ENCODE measurements at regions not wholly inside any gene's neighbourhood (a gene's known extent, or its start where the extent isn't known, plus 50 kb on each side); places are given as distances from the start of the nearest gene placed in this dataset.
"Not testable (repeated sequence)": the region's sequence is repeated elsewhere in the genome, so short reads cannot be mapped to it uniquely, and the experiment has no call there.

DNA sequence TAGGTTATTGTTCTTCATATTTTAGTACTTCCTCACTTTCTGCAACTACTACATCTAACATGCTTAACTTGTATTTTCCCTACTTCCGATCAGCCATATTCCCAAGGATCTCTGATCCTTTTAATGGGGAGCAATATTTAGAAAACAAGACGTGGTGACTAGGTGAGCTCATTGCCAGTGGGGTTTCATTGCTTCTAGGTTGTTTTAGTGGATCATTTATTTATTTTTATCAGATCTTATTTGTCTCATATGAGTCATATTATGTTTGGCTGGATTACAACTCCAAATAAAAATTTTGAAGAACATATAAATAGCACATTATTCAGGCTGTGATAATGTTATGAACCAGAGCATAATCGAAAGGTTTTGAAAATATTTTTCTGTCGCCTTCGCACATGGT lies 480.9 kb upstream of the TMEFF2 start:
- H3K4me3 ChIP-seq (ENCODE audit: low read depth, low read length) = no peak overlapping the region

DNA sequence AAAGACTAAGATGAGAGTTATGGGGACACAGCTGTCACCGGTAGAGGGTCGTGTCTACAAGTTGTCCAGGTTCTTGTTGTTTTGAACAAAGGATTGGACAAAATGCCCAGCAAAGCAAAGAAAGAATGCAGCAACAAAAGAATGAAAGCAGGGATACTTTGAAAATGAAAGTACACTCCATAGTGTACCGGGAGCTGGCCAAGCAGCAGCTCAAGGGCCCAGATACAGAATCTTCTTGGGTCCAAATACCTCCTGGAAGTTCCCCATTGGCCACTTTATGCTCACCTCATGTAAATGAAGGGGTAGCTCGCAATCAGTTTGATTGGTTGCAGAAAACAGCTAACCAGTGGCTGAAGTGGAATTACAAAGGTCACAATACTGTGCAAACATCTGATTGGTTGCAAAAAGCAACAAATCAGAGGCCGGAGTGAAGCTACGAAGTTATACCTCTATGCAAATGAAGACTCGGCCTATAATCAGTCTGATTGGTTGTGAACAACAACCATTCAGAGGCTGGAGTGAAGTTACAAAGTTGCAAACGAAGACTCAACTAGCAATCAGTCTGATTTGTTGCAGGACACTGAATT lies 474.9 kb upstream of the TMEFF2 start:
- H3K4me3 ChIP-seq (ENCODE audit: low read depth, low read length) = no peak overlapping the region

DNA sequence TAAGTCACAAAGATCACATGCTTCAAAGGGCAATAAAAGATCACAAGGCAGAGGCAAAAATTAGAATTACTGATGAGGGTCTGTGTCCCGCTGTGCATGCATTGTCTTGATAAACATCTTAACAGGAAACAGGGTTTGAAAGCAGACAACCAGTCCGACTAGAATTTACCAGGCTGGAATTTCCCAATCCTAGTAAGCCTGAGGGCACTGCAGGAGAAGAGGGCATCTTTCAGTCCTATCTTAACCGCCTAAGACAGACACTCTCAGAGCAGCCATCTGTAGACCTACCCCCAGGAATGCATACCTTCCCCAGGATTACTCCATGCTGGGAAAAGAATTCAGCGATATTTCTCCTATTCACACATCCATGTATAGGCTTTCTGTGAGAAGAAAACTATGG lies 465.8 kb upstream of the TMEFF2 start:
- not testable (repeated sequence) for H3K4me3 ChIP-seq (ENCODE audit: low read depth, low read length)

DNA sequence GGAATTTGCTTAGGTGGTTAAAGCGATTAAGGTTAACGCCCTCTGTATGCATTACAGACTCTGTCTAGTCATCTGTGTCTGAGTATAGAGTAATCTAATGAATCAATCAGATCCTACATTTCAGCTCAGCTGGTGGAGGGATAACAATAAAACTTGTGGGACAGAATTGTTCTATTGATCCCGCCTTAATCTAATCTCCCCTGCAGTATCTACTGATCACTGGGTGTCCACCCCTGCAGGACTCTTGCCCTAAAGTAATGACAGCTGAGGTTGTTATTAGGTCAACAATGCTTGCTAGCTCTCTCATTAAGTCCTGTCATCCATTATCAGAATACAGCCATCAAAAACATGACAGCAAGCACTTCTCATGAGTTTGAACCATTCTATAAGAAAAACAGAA lies 462.6 kb upstream of the TMEFF2 start:
- H3K4me3 ChIP-seq (ENCODE audit: low read depth, low read length) = no peak overlapping the region

DNA sequence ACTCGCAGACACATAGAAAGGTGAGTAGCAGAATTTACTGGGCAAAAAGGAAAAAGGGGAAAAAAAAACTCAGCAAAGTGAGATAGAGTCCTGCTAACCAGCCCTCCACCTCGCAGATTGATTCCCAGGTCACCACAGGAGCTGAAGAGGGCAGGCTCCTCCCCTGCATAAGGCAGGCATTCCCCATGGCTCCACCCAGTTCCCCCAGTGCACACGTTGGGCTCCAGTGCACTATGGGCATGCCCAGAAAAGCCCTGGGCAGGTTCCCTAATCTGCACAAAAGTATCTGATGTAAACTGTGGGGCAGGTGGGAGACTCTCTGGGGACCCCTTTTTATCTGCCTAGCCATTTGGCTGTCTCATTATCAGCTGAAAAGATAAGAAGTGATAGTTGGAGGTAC lies 461.2 kb upstream of the TMEFF2 start:
- no peak overlapping the region for H3K4me3 ChIP-seq (ENCODE audit: low read depth, low read length)

DNA sequence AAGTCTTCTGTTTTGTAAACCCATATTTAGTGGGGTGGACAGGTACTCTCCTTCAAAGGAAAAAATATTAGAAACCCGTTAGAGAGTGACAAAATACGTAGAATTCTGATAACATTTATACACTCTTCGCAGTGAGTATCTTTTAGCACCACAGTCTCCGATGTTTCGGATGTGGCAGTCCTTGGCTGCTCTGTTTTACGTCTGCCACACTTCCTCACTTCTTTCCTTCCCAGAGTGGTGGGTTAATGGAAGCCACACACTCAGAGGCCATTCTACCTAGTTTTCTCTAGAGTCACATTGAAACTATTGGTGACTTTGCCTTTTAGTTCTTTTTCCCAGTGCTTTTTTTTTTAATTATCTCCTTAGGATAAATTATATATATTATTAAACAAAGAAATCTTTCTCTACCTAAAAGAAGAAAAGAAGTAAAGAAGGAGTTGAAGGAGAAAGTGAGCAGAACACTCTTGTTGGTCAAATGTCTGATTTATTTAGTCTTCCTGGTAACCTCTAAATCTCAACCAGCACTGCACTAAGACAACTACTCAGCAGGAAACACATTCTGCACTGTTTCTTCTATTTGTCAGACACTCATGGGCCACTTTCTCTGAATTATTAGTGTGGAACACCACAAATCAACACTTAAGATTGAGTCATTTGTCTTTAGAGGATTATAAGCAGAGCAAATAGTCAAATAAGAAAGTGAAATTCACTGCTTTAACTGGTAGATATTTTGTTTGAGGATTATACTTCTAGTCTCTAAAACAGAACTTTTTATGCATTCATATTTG lies 451.3 kb upstream of the TMEFF2 start:
- H3K4me3 ChIP-seq (ENCODE audit: low read depth, low read length) = no peak overlapping the region

DNA sequence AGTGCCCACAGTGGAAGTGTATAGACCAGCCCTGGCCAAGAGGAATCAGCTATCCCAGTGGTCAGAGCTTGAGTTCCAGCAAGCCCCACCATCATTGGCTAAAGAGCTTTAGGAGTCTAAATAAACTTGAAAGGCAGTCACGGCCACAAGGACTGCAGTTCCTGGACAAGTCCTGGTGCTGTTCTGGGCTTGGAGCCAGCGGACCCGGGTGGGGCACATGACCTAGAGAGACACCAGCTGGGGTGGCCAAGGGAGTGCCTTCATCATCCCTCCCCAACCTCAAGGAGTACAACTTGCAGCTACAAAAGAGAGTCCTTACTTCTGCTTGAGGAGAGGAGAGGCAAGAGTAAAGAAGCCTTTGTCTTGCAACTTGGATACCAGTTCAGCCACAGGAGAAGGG lies 439.8 kb upstream of the TMEFF2 start:
- H3K4me3 ChIP-seq (ENCODE audit: low read depth, low read length) = no peak overlapping the region

DNA sequence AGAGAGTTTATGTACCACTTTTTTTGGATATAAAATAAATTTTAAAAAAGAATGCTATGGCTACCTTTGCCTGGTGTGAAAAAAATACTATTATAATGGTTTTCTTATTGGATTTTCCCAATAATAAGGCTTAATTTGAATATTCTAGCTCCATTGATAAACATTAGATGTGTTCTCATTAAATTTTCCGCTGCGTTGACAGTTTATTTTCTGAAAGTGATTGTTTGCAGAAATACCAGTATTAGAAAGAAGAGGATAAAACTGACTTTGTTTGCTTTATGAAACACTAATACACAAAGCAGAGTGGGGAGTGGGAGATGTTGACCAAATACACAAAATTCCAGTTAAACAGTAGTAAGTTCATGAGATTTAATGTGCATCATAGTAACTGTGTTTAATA lies 433.3 kb upstream of the TMEFF2 start:
- H3K4me3 ChIP-seq (ENCODE audit: low read depth, low read length) = no peak overlapping the region

DNA sequence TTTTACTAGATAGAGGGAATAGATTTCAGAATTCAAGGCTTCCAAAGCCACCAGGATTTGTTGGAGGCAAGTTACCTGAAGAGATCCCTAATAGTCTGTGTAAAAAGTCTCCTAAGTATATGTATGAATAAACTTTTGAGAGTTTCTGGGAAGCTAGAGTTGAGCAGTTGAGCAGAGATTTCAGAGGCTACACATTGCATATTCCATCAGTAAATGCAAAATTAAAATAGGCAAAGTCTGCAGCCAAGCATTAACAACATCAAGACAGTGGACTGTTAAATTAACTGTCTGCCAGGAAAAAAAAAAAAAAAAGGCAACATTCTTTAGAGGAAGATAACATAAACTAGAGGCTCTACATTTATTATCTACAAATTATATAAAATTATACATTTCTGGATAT lies 420.4 kb upstream of the TMEFF2 start:
- no peak overlapping the region for H3K4me3 ChIP-seq (ENCODE audit: low read depth, low read length)

DNA sequence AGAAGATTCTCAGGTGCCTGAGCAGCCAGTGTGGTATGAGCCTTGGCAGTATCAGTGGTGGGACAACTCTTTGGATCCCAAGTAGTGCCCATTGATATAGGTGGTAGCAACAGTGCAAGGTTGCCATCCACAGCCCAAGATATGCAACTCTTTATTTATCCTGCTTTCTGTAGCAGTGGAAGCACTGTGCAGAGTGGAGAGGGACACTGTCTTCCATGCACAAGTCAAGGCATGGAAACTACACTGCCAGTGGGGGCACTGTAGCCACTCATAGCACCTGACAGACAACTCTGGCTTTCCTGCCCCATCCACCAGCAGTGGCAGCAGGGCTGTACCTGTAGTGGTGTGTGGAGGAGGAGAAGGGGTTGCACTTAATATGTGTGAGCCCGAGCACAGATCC lies 409.6 kb upstream of the TMEFF2 start:
- H3K4me3 ChIP-seq (ENCODE audit: low read depth, low read length) = no peak overlapping the region

DNA sequence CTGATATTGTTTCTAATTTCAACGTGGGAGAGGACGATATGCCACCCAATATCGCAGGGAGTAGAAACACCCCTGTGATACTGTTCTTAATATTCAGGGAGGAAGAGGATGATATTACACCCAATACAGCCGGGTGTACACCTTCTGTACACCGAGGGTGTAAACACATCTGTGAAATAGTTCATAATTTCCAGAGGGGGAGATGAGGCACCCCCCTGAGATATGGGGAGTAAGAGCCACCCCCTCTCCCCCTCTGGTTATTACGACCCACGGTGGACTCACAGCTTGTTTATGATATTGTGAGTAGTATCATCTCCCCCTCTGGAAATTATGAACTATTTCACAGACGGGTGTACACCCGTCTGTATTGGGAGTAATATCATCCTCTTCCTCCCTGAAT lies 403.9 kb upstream of the TMEFF2 start:
- not testable (repeated sequence) for H3K4me3 ChIP-seq (ENCODE audit: low read depth, low read length)

DNA sequence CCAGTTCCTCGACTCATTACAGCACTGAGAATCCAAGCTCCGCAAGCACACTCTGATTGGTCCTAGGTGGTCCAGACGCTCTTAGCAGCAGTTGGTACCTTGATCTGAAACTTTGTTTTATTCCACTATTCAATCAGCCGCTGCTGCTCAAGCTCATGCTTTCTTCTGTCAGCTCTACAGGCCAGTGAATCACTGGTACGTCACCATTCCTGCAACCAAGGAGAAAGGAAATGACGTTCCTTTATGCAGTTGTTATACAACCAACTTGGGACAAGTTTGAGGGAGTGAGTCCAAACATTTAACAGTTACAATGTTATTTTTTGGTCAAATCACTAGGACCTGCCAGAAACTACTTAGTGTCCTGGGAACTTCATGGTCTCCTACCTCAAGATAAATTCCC lies 398.8 kb upstream of the TMEFF2 start:
- H3K4me3 ChIP-seq (ENCODE audit: low read depth, low read length) = no peak overlapping the region

DNA sequence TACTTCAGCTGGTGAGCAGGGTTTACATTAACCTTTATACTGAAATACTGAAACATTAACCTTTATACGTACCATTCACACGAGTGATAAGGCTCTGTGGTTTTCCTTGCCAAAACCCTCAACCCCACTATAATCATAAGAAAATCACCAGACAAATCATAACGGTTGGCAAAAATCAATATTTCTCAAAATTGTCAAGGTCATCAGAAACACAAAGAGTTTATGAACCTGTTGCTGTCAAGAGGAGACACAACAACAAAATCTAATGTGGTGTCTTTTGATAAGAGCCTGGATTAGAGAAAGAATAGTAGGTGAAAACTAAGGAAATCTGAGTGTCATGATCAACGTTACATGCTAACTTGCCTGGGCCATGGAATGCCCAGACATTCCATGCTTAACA lies 396.9 kb upstream of the TMEFF2 start:
- H3K4me3 ChIP-seq (ENCODE audit: low read depth, low read length) = no peak overlapping the region

DNA sequence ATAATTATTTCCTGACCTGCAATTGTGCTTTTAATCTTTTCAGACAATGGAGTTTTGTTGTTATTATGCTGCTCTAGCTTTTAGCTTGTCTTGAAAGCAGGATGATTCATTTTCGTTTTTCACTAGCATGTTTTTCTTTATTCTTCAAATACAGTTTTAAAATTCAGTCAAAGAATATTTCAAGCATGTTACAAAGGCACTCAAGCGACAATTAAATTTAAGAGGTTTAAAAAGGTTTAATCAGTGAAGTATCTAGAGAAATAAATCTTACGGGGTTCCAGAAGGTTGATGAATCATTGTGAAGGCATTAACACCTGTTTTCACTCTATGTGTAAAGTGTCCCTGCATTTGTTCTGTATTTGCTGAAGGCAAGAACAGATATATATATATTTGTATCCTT lies 390.7 kb upstream of the TMEFF2 start:
- H3K4me3 ChIP-seq (ENCODE audit: low read depth, low read length) = no peak overlapping the region

DNA sequence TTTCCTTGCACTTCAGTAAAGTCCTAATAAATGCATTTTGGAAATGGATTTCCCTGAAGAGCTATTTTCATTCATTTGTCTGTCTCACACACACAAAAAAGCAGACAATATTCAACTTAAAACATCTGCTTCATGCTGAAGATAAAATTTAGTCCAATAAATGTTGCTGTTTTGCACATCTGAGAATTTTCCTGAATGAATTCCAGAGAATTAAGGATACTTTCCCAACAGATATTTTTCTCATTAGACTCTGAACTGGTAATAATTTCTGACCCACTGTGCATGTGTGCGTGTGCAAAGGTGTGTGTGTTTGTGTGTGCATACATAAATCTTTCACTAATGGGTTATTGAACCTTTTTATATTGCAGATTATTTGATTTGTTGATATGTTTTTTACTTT lies 390.2 kb upstream of the TMEFF2 start:
- H3K4me3 ChIP-seq (ENCODE audit: low read depth, low read length) = no peak overlapping the region

DNA sequence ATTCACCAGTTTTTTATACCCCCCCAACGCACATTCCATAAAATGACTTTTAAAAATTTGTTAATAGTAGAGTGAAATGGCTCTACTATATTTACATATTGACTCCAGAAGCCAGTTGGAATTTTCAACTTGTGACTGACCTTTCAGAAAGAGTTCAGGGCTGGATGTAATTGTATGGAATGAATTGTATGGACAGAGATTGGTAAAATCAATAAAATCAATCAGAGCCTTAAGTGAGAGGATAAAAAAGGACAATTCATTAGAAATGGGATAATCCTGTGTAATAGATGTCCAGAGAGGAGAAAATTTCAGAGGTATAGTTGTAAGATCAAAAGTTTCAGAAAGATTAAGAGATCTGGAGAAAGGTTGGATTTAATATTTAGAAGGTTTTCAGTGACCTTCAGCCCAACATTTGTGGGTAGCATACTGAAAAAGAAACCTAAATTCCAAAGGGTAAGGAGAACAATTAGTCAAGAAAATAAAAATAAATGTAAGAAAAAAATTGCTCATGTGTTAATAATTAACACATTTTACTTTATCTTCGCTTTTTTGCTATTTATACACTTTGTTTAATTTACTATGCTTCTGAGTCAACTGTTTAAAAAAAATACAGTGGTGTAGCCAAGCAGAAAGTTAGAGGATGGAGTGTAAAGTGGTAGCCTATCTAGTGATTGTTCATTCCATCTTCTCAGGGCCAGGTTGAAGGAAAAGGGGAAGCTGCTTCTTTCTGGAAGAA lies 385.4 kb upstream of the TMEFF2 start:
- no peak overlapping the region for H3K4me3 ChIP-seq (ENCODE audit: low read depth, low read length)

DNA sequence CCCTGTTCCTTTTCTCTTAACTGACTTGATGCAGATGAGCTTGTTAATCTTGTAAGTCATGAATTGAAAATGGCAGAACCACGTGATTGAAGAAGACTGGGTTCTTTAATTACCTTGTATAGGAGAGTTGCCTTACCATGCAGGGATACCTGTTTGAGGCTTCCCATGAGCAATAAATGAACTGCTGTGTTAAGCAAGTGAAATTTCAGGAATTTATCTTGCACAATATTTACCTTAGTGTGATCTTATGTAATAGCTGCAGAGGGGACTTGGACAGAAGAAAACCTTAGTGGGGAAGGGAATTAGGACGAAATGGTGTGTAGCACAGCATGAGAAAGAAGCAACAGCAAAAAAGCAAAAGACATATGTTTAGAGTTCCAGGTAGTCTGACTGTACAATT lies 384.0 kb upstream of the TMEFF2 start:
- H3K4me3 ChIP-seq (ENCODE audit: low read depth, low read length) = no peak overlapping the region

DNA sequence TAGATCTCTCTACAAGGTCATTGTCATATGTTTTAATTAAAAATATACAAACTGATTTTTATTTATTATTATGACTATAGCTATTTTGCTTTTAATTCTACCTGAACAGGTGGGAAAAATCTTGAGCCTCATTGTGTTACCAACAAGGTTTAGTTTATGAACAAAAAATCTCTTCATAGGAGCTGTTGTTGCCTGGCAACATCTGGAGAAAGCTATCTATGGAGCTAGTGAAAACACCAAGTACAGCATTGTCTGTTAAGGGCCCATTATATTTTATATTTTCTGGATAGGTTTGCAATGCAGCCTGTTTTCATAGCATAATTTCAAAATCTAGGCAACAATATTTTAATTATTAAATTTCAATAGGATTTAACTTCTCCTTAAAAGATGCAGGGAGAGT lies 383.0 kb upstream of the TMEFF2 start:
- H3K4me3 ChIP-seq (ENCODE audit: low read depth, low read length) = no peak overlapping the region

DNA sequence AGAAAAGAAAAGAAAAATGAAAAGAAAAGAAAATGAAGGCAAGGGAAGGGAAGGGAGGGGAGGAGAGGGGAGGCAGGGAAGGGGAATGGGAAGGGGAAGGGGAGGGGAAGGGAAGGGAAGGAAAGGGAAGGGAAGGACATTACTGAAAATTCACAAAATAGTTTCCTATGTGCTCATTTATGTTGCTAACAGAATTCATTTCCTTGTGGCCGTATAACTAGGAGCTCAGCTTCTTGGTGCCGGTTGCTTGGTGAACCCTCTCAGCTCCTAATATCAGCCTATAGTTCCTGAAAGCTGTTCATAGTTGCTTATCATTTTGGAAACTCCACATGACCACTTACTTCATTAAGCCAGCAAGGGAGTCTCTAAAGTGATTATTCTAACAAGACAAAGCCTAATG lies 379.8 kb upstream of the TMEFF2 start:
- H3K4me3 ChIP-seq (ENCODE audit: low read depth, low read length) = no peak overlapping the region

DNA sequence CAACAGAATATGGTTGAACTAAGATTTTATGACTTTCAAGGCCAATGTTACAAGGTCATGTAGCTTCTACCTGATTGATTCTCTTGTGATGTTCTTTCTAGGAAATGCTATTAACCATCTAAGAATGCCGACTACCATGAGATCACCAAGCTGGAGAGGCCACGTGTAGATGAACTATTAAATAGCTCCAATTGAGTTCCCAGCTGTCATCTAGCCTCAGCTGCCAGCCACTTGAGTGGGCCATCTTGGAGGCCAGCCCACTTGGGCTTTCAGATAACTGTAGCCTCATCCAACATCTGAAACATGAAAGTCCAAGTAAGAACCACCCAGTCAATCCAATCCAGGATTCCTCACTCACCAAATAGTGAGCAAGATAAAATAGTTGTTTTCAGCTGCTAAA lies 376.9 kb upstream of the TMEFF2 start:
- H3K4me3 ChIP-seq (ENCODE audit: low read depth, low read length) = no peak overlapping the region

DNA sequence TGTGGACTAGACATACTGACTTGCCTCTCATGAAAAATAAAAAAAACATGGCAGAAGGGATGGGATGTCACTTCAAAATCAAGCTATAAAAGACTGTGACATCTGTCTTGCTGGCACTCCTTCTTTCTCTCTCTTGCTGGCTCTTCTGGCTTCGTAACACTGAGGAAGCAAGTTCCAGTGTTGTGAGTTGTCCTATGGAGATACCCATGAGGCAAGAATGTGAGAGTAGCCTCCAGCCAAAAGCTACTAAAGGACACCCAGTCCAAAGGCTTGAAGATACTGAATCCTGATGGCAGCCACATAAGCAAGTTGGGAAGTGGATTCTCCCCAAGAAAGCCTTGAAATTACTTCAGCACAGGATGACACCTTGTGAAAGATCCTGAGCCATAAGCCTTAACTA lies 376.1 kb upstream of the TMEFF2 start:
- no peak overlapping the region for H3K4me3 ChIP-seq (ENCODE audit: low read depth, low read length)

DNA sequence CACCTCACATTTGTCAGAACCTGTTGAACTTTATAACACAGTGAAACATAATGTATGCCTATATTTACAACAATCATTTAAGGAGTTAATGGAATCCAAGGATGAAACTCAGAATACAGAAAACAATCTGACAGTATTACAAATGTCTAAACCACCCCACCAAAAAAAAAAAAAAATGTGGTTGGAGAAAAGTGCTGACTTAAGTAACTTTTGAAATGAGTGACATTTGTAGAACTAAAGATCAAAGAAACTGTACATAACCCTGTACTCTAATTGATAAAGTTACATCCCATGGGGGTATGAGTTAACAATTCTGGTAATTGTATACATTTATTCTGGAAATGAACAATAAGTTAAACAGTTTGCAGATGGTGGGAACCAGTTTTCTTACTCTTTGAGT lies 372.1 kb upstream of the TMEFF2 start:
- H3K4me3 ChIP-seq (ENCODE audit: low read depth, low read length) = no peak overlapping the region
